ENCODE measurements at regions not wholly inside any gene's neighbourhood (a gene's known extent, or its start where the extent isn't known, plus 50 kb on each side); places are given as distances from the start of the nearest gene placed in this dataset.

DNA sequence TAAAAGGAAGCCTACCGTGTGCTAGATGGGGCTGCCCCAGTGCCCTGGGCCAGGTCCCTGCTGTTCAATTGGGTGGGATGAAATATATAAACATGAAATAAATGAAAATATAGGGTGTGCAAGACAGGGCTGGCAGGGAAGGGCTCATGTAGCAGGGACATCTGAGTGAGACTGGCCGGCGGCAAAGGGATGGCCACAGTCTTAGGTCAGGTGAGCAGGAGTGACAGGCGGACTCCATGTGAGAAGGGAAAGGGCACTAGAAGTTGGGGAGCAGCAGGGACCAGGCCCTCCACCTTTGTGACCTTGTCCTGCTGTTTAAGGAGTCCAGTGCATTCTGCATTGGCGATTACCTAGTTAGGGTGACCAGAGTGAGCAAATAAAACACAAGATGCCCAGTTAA lies 207.6 kb upstream of the ZNF32 start:
- H3K4me2 ChIP-seq (ENCODE audit: low read depth, low read length): no peak overlapping the region
- no peaks in the 10 kb centered on the region for H3K36me3 ChIP-seq (replicated peaks; ENCODE audit: insufficient read depth, low read length)
- H3K27me3 ChIP-seq (replicated peaks; ENCODE audit: insufficient read depth, low read length): no peaks in the 10 kb centered on the region
- H3K27ac ChIP-seq (ENCODE audit: low read length): no peak overlapping the region
- TF ChIP-seq EZH2phosphoT487 (IDR thresholded peaks at IDR 0.05; ENCODE audit: low read length): no peak
- no peak for TF ChIP-seq EZH2 (optimal IDR thresholded peaks at IDR 0.05; ENCODE audit: low read depth, low read length)
- TF ChIP-seq, protein P1, sequence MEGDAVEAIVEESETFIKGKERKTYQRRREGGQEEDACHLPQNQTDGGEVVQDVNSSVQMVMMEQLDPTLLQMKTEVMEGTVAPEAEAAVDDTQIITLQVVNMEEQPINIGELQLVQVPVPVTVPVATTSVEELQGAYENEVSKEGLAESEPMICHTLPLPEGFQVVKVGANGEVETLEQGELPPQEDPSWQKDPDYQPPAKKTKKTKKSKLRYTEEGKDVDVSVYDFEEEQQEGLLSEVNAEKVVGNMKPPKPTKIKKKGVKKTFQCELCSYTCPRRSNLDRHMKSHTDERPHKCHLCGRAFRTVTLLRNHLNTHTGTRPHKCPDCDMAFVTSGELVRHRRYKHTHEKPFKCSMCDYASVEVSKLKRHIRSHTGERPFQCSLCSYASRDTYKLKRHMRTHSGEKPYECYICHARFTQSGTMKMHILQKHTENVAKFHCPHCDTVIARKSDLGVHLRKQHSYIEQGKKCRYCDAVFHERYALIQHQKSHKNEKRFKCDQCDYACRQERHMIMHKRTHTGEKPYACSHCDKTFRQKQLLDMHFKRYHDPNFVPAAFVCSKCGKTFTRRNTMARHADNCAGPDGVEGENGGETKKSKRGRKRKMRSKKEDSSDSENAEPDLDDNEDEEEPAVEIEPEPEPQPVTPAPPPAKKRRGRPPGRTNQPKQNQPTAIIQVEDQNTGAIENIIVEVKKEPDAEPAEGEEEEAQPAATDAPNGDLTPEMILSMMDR (IDR thresholded peaks at IDR 0.05; ENCODE audit: low read length): no peak
- H3K79me2 ChIP-seq (ENCODE audit: low read length): no peaks in the 10 kb centered on the region
- H4K20me1 ChIP-seq (ENCODE audit: insufficient read depth, low read length): no peaks in the 10 kb centered on the region
- no peaks in the 10 kb centered on the region for H3F3A ChIP-seq (ENCODE audit: insufficient read depth, low read length)
- no peaks in the 10 kb centered on the region for H3K9me2 ChIP-seq (replicated peaks; ENCODE audit: insufficient read depth, low read length)
- H3K9ac ChIP-seq (ENCODE audit: low read length): no peak overlapping the region
- no peaks in the 10 kb centered on the region for H3K9me3 ChIP-seq (replicated peaks; ENCODE audit: insufficient read depth, low read length)
- no peak overlapping the region for H3K4me3 ChIP-seq (ENCODE audit: low read length)
- no peak overlapping the region for H2AFZ ChIP-seq (ENCODE audit: low read length)
- no peaks in the 10 kb centered on the region for H3K4me1 ChIP-seq (ENCODE audit: low read length)
- DNase-seq: no peak

DNA sequence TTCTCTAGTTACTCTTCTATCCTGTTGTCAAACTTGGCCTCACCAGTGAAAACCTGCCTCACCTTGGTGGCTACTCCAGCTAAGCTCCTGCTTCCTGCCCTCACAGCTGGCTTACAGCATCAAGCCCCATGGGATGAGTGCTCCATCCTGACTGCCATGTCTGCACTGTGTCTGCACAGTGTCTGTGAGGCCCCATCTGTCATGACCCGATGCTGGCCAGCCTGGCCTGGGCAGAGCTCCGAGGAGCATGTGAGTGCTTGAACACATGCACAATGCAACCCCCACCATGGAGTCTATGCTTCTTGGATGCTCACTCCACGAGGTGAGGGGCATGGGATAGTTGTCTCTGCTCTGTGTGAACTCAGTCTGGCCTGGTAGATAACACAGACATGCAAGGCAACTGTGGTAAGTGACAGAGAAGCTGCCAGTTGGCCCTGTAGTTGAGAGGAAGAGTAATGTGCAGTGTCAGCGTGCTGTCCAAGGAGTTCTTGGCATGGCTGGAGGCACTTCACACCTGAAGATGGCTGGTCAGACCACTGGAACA lies 207.1 kb upstream of the ZNF32 start:
- H3K9me3 ChIP-seq (replicated peaks; ENCODE audit: insufficient read depth, low read length): no peaks in the 10 kb centered on the region
- DNase-seq: no peak
- no peaks in the 10 kb centered on the region for H3K27me3 ChIP-seq (replicated peaks; ENCODE audit: insufficient read depth, low read length)

GRCh38 chr10:43854007-43854406 lies 205.3 kb upstream of the ZNF32 start:
- H3K4me3 ChIP-seq (ENCODE audit: low read length): no peak overlapping the region
- no peaks in the 10 kb centered on the region for H3K27me3 ChIP-seq (replicated peaks; ENCODE audit: insufficient read depth, low read length)
- H3K9me2 ChIP-seq (replicated peaks; ENCODE audit: insufficient read depth, low read length): no peaks in the 10 kb centered on the region
- H3K27ac ChIP-seq (ENCODE audit: low read length): no peak overlapping the region
- no peak overlapping the region for H2AFZ ChIP-seq (ENCODE audit: low read length)
- H4K20me1 ChIP-seq (ENCODE audit: insufficient read depth, low read length): no peaks in the 10 kb centered on the region
- H3K36me3 ChIP-seq (replicated peaks; ENCODE audit: insufficient read depth, low read length): no peaks in the 10 kb centered on the region
- no peaks in the 10 kb centered on the region for H3F3A ChIP-seq (ENCODE audit: insufficient read depth, low read length)
- H3K9ac ChIP-seq (ENCODE audit: low read length): no peak overlapping the region
- no peak for DNase-seq
- H3K9me3 ChIP-seq (replicated peaks; ENCODE audit: insufficient read depth, low read length): no peaks in the 10 kb centered on the region
- no peak overlapping the region for H3K4me2 ChIP-seq (ENCODE audit: low read depth, low read length)
- no peaks in the 10 kb centered on the region for H3K79me2 ChIP-seq (ENCODE audit: low read length)
- TF ChIP-seq EZH2phosphoT487 (IDR thresholded peaks at IDR 0.05; ENCODE audit: low read length): no peak
- no peak for TF ChIP-seq EZH2 (optimal IDR thresholded peaks at IDR 0.05; ENCODE audit: low read depth, low read length)
- TF ChIP-seq, protein P1 (IDR thresholded peaks at IDR 0.05; ENCODE audit: low read length): no peak
- H3K4me1 ChIP-seq (ENCODE audit: low read length): no peaks in the 10 kb centered on the region

More for the DNA sequence above, 207.1 kb upstream of the ZNF32 start:
- TF ChIP-seq, protein P1 (IDR thresholded peaks at IDR 0.05; ENCODE audit: low read length): no peak
- TF ChIP-seq EZH2 (optimal IDR thresholded peaks at IDR 0.05; ENCODE audit: low read depth, low read length) (no peak), EZH2phosphoT487 (IDR thresholded peaks at IDR 0.05; ENCODE audit: low read length) (no peak)
- Histone ChIP-seq H3K9me2 (replicated peaks; ENCODE audit: insufficient read depth, low read length) (no peaks in the 10 kb centered on the region), H2AFZ (ENCODE audit: low read length) (no peak overlapping the region), H3K4me1 (ENCODE audit: low read length) (no peaks in the 10 kb centered on the region), H3K4me3 (ENCODE audit: low read length) (no peak overlapping the region), H3K4me2 (ENCODE audit: low read depth, low read length) (no peak overlapping the region), H3K9ac (ENCODE audit: low read length) (no peak overlapping the region), H3F3A (ENCODE audit: insufficient read depth, low read length) (no peaks in the 10 kb centered on the region), H4K20me1 (ENCODE audit: insufficient read depth, low read length) (no peaks in the 10 kb centered on the region), H3K36me3 (replicated peaks; ENCODE audit: insufficient read depth, low read length) (no peaks in the 10 kb centered on the region), H3K79me2 (ENCODE audit: low read length) (no peaks in the 10 kb centered on the region), H3K27ac (ENCODE audit: low read length) (no peak overlapping the region)
